ENCODE measurements at regions not wholly inside any gene's neighbourhood (a gene's known extent, or its start where the extent isn't known, plus 50 kb on each side); places are given as distances from the start of the nearest gene placed in this dataset.

DNA sequence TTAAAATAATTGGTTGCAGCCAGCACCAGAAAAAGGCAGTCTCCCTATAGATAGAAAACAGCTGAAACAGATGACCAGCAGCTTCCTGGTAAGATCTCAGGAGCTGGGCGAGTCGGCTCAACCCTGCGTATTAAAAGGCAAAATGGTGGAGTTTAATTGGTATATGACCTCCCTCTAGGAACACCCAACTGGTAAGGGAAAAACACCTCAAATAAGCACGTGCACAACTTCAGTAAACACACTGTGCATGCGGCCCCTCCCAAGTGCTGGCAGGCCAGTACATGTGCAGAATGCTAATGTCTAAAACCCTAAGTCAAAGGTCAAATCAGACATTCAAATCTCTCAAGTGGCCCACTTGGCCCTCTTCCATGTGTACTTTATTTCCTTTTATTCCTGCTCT is 103.2 kb upstream of the PDE5A start:
- Mint-ChIP-seq H3K9me3 (peaks cover 8% of the 10 kb centered on the region), H3K27me3 (no peaks in the 10 kb centered on the region), H3K4me3 (no peak overlapping the region)

DNA sequence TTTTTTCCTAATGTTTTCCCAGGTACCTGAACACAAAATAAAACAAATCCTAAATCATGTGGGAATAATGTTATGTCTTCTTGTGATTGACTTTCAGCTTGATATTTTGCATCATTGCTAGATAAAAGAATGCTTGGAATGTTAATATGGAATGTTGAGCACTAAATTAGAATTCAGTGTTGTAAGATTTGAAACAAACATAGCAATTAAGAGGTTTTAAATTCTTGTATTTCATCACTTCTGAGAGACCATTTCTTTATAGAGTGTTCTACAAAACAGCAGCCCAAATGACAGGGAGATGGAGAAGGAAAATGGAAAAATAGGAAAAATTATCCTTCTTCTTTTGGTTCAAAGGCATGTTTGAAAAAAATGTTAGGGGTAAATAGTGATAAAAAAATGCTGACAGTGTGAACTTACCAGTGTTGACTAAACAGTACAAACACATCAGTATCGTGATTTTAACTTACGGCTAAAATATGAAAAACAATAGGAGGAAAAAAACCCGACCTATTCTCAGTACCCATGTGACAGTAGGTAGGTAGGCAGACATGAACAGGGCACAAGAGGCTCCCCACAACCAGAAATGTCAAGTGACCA is 102.6 kb upstream of the PDE5A start:
- Mint-ChIP-seq H3K9me3 (peaks cover 8% of the 10 kb centered on the region), H3K4me3 (no peak overlapping the region), H3K27ac (no peak overlapping the region), H3K27me3 (no peaks in the 10 kb centered on the region), H3K4me1 (ENCODE audit: low read depth) (no peaks in the 10 kb centered on the region), H3K36me3 (ENCODE audit: low read depth) (no peaks in the 10 kb centered on the region)

More for the DNA sequence above, 103.2 kb upstream of the PDE5A start:
- no peaks in the 10 kb centered on the region for H3K36me3 Mint-ChIP-seq (ENCODE audit: low read depth)
- H3K27ac Mint-ChIP-seq: no peak overlapping the region
- no peaks in the 10 kb centered on the region for H3K4me1 Mint-ChIP-seq (ENCODE audit: low read depth)

DNA sequence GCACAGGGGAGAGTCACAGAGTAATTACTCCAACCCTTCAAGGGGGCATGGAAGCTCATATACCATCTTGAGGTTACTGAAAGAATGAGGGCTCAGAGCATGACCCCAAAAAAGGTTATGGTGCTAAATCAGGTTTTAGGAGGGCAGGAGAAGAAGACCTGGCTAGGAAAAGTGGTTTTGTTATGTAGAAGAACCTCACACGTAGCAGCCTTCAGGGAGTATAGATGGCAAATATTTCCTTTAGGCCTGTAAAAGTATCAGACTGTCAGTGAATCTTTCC is 102.0 kb upstream of the PDE5A start:
- Mint-ChIP-seq H3K4me3 (no peak overlapping the region), H3K27me3 (no peaks in the 10 kb centered on the region), H3K9me3 (peaks cover 8% of the 10 kb centered on the region), H3K36me3 (ENCODE audit: low read depth) (no peaks in the 10 kb centered on the region), H3K4me1 (ENCODE audit: low read depth) (no peaks in the 10 kb centered on the region), H3K27ac (no peak overlapping the region)

DNA sequence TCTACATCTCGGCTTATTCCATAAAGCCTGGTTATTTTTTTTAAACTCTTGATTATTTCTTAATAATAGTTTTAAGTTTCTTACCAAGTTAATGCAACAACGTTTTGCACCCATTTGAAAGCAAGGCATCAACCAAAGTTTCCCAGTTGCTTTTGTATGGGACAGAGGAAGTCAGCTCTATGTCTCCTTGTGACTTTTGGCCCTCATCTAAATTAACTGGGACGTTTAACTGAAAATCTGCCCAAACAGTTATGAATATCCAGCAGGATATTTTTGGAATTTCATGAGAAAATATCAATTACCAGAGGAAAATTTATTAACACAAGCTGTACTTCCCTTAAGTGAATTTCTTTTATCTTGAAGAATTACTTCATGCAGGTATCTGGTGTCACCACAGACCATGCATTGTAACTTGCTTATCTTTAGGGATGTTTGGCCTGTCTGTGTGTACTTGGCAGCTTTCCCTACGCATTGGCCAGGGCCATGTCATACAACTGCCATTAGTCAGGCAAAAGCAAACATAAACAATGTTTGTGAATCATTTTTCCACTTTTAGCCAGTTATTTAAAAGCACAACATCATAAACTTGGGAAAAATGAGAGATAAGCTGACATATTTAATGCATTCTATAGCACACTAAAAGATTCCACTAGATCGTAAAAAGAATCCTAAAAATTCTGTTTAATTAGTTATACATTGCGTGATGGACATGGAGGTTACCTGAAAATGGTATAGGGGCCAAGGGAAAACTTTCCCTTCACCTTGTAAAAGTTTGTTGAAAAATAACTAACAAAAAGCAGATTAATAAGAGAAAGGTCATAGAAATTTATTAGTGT is 101.4 kb upstream of the PDE5A start:
- Mint-ChIP-seq H3K36me3 (ENCODE audit: low read depth) (no peaks in the 10 kb centered on the region), H3K27ac (no peak overlapping the region), H3K27me3 (no peaks in the 10 kb centered on the region), H3K4me3 (no peak overlapping the region), H3K9me3 (peaks cover 8% of the 10 kb centered on the region), H3K4me1 (ENCODE audit: low read depth) (no peaks in the 10 kb centered on the region)

DNA sequence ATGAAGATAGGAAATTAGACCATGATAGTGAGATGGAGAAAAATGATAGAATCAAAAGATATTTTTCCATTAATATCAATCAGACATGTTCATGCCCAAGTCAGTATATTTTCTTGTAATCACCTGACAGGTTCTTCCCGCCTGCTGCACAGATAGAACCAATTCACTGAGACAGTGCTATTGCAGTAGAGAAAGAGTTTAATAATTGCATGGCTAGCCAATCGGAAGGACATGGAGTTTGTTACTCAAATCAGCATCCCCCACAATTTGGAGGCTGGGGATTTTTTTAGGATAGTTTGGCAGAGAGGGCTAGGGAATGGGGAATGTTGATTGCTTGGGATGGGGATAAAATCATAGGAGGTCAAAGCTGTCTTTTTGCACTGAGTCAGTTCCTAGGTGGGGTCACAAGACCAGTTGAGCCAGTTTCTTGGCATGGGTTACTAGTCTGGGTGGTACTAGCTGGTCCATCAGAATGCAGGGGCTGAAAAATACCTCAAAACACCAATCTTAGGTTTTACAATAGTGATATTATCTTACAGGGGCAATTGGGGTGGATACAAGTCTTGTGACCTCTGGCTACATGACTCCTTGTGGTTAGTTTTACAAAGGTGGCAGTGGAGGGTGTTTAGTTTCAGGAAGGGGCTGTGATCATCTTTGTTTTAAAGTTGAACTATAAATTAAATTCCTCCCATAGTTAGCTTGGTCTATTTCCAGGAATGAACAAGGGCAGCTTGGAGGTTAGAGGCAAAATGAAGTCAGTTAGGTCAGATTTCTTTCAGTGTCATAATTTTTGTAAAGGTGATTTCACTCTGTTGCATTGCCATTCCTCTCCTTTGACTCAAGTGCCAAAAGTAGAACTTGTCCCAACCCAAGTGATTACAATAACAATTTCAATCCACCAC is 100.3 kb upstream of the PDE5A start:
- Mint-ChIP-seq H3K27me3 (no peaks in the 10 kb centered on the region), H3K4me3 (no peak overlapping the region), H3K27ac (no peak overlapping the region), H3K9me3 (peaks cover 8% of the 10 kb centered on the region), H3K36me3 (ENCODE audit: low read depth) (no peaks in the 10 kb centered on the region), H3K4me1 (ENCODE audit: low read depth) (no peaks in the 10 kb centered on the region)

DNA sequence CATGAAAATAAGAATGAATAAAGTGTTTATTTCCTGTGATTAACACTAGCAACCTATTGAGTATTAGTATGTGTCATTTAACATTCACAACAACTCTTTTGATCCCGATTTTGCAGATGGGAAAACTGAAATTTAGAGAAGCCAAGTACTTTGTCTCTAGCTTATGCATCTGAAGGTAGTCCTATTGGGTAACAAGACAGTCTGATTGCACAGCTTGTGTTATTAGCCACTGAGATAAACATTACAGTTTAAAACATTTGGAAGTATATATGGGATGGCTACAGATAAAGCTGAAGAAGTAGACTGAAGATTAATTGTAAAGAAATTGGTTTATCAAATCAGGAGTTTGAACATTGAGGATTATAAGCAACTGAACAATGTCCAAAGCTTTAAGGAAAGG is 99.6 kb upstream of the PDE5A start:
- H3K4me1 Mint-ChIP-seq (ENCODE audit: low read depth): no peaks in the 10 kb centered on the region
- no peak overlapping the region for H3K4me3 Mint-ChIP-seq
- no peaks in the 10 kb centered on the region for H3K36me3 Mint-ChIP-seq (ENCODE audit: low read depth)
- peaks cover 8% of the 10 kb centered on the region for H3K9me3 Mint-ChIP-seq
- no peak overlapping the region for H3K27ac Mint-ChIP-seq
- no peaks in the 10 kb centered on the region for H3K27me3 Mint-ChIP-seq

DNA sequence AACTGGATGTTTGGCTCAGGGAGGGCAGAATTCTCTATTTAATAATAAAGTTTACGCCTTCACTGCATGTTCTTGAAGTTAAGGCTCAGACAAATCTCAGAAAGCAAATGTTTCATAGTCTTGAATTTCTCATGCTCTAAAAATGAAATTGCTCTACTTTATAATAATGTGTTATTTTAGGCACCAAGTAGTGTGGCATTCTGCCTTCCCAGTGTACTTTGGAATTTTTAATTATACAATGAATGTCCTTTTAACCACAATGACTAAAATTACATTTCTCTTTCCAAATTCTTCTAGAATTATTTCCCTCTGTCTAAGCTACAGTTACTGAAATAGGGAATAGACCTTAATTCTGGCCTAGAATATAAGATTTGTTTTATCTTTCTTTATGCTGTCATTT is 97.9 kb upstream of the PDE5A start:
- Mint-ChIP-seq H3K4me1 (ENCODE audit: low read depth) (no peaks in the 10 kb centered on the region), H3K27me3 (no peaks in the 10 kb centered on the region), H3K27ac (no peak overlapping the region), H3K36me3 (ENCODE audit: low read depth) (no peaks in the 10 kb centered on the region), H3K9me3 (peaks cover 8% of the 10 kb centered on the region), H3K4me3 (no peak overlapping the region)

DNA sequence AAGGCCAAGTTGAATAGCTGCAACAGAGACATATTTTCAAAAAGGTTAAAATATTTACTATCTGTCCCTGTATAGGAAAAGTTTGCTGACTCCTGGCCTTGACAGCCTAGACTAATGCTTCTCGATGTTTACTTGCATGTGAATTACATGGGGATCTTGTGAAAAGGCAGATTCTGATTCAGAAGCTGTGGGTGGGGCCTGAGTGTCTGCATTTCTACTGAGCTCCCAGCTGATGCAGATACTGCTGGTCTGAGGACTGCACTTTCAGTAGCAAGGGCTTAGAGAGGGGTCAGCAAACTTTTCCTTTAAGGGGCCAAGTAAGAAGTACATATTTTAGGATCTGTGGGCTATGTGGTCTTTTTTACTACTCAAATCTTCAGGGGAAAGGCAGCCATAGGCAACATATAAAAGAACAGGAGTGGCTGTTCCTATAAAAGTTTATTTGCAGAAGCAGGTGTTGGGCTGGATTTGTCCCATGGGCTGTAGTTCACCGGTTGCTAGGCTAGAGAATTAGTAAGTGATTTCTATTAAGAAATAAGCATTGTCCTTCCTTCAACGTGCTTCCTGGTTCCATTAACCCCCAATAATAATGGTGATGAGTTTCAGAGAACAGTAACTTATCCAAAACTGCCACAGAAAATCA is 97.2 kb upstream of the PDE5A start:
- no peaks in the 10 kb centered on the region for H3K27me3 Mint-ChIP-seq
- peaks cover 8% of the 10 kb centered on the region for H3K9me3 Mint-ChIP-seq
- H3K4me3 Mint-ChIP-seq: no peak overlapping the region
- H3K4me1 Mint-ChIP-seq (ENCODE audit: low read depth): no peaks in the 10 kb centered on the region
- no peaks in the 10 kb centered on the region for H3K36me3 Mint-ChIP-seq (ENCODE audit: low read depth)
- H3K27ac Mint-ChIP-seq: no peak overlapping the region

DNA sequence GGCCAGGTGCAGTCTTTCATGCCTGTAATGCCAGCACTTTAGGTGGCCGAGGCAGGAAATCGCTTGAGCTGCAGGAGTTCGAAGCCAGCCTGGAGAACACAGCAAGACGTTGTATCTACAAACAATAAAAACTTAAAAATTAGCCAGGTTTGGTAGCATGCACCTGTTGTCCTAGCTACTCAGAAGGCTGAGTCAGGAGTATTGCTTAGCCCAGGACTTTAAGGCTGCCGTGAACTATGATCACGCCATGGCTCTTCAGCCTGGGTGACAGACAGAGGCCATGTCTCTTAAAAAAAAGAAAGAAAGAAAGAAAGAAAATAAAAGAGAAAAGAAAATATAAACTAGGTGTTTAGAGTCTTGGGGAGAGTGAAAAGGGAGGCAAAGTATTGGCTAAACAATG is 96.4 kb upstream of the PDE5A start:
- H3K36me3 Mint-ChIP-seq (ENCODE audit: low read depth): no peaks in the 10 kb centered on the region
- H3K4me3 Mint-ChIP-seq: no peak overlapping the region
- H3K27ac Mint-ChIP-seq: no peak overlapping the region
- no peaks in the 10 kb centered on the region for H3K27me3 Mint-ChIP-seq
- no peaks in the 10 kb centered on the region for H3K4me1 Mint-ChIP-seq (ENCODE audit: low read depth)
- peaks cover 8% of the 10 kb centered on the region for H3K9me3 Mint-ChIP-seq

DNA sequence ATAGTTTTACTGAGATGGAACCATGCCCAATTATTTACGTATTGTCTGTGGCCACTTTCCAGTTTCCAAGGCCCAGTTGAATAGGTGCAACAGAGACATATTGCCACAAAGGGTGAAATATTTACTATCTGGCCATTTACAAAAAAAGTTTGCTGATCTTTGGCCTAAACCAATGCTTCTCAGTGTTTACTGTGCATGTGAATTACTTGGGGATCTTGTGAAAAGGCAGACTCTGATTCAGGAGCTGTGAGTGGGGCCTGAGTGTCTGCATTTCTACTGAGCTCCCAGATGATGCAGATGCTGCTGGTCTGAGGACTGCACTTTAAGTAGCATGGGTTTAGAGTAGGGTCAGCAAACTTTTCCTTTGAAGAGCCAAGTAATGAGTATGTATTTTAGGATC is 94.1 kb upstream of the PDE5A start:
- H3K4me3 Mint-ChIP-seq: no peak overlapping the region
- no peaks in the 10 kb centered on the region for H3K27me3 Mint-ChIP-seq
- no peak overlapping the region for H3K27ac Mint-ChIP-seq
- H3K9me3 Mint-ChIP-seq: peaks cover 11% of the 10 kb centered on the region
- H3K4me1 Mint-ChIP-seq (ENCODE audit: low read depth): no peaks in the 10 kb centered on the region
- no peaks in the 10 kb centered on the region for H3K36me3 Mint-ChIP-seq (ENCODE audit: low read depth)

DNA sequence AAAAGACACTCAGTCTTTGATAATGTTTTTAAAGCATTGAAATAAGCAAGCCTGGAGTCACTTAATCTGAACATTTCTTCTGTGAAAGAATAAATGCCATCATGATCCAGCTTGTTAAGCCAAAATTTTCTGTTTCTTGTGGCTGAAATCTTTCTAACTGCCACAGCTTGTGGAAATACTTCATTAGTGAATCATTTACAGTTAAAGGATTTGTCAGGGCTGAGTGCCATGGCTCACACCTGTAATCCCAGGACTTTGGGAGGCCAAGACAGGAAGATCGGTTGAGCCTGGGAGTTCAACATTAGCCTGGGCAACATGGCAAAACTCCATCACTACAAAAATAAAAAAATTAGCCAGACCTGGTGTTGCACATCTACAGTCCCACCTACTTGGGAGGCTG is 93.3 kb upstream of the PDE5A start:
- no peak overlapping the region for H3K27ac Mint-ChIP-seq
- no peaks in the 10 kb centered on the region for H3K36me3 Mint-ChIP-seq (ENCODE audit: low read depth)
- peaks cover 15% of the 10 kb centered on the region for H3K9me3 Mint-ChIP-seq
- no peaks in the 10 kb centered on the region for H3K4me1 Mint-ChIP-seq (ENCODE audit: low read depth)
- H3K27me3 Mint-ChIP-seq: no peaks in the 10 kb centered on the region
- no peak overlapping the region for H3K4me3 Mint-ChIP-seq

DNA sequence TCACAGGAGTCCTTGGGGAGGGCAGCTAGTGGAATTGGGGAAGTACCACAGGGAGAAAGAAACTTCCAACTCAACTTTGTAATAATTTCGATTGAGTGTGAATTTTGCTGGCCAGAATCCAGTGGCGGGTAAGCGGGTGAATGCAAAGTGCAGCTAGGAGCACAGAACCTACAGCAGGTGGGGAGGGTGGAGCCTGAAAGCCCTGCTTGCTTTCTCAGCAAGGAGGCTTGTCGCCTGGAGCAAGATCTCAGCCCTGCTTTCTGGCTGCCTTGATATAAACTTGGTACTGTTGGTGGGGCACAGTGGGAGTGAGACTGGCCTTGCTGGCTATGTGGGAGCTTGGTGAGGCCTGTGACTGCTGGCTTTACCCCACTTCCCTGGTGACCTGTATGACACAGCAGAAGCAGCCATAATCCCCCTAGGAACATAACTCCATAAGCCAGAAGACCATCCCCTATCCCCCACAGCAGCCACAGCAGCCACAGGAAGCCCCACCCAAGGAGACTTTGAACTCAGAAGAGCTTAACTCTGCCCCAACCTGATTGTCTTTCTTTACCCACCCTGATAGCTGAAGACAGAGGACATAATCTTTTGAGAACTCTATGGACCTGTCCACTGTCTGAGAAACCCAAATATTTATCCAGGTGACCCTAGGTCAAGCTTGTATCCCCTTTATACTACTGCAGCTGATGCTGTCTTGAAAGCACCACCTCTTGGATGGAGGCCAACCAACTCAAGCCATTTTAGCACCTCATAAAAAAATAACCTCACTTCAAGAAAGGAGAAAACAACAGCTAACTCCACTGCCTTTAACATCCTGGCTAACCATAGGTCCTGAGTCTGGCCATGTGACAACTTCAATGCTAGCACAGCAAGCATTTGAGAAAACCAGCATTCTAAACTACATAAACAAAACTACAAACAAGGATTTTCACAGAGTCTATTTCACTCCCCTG is 87.2 kb upstream of the PDE5A start:
- Mint-ChIP-seq H3K4me3 (no peak overlapping the region), H3K27me3 (peaks cover 6% of the 10 kb centered on the region), H3K4me1 (ENCODE audit: low read depth) (no peaks in the 10 kb centered on the region), H3K36me3 (ENCODE audit: low read depth) (no peaks in the 10 kb centered on the region), H3K27ac (no peak overlapping the region), H3K9me3 (peaks cover 15% of the 10 kb centered on the region)

DNA sequence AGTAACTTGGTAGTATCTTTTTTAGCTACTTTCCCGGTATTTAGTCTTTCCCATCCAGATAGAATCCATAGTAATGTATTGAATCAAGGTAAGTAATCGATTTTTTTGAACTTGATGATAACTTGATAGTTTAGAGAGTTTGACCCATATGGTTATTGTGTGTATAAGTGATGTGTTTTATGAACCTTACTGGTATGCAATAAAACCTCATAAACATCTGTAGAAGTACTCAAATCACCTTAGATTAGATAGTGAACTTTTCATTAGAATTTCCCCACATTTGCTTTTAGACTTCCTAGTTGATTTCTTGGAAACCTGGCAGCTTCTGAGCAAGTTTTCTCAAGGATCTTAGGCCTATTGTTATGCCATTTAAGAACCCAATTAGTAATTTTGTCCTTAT is 80.8 kb upstream of the PDE5A start:
- H3K36me3 Mint-ChIP-seq (ENCODE audit: low read depth): no peaks in the 10 kb centered on the region
- H3K27me3 Mint-ChIP-seq: peaks cover 8% of the 10 kb centered on the region
- H3K27ac Mint-ChIP-seq: no peak overlapping the region
- no peaks in the 10 kb centered on the region for H3K4me1 Mint-ChIP-seq (ENCODE audit: low read depth)
- H3K4me3 Mint-ChIP-seq: no peak overlapping the region
- H3K9me3 Mint-ChIP-seq: peaks cover 4% of the 10 kb centered on the region

DNA sequence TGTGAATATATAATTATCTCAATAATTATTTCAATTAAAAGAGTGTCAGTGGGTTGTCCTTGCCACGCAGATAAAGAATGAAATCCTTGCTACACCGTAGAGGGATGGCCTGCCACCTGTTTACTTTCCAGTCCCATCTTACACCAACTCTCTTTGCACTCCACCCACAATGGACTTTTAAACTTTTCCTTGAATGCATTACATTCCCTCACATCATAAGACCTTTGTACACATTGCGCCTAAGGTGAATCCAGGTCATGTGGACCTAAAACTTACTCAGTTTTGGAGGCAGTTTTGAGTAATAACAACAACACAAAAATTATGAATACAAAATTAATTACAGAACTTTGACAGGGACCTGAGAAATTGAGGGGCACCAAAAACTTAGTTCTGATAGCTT is 78.7 kb upstream of the PDE5A start:
- H3K27ac Mint-ChIP-seq: no peak overlapping the region
- peaks cover 4% of the 10 kb centered on the region for H3K9me3 Mint-ChIP-seq

More for the DNA sequence above, 78.7 kb upstream of the PDE5A start:
- H3K4me3 Mint-ChIP-seq: no peak overlapping the region
- no peaks in the 10 kb centered on the region for H3K36me3 Mint-ChIP-seq (ENCODE audit: low read depth)
- H3K27me3 Mint-ChIP-seq: peaks cover 8% of the 10 kb centered on the region
- no peaks in the 10 kb centered on the region for H3K4me1 Mint-ChIP-seq (ENCODE audit: low read depth)

Measured in stimulated activated naive CD8-positive, alpha-beta T cell treated with anti-CD3 and anti-CD28 coated beads, Interleukin-15, Interleukin-2, amounts not matched to agents 100 ng/mL and 50 ng/mL, for 24 hours (primary cell).